Caco-2 (cell line): ENCODE measurements at regions not wholly inside any gene's neighbourhood (a gene's known extent, or its start where the extent isn't known, plus 50 kb on each side); places are given as distances from the start of the nearest gene placed in this dataset.
A peak's percentile ranks its signal among the peaks of the same experiment; 100 is the strongest.
"Not testable (repeated sequence)": the region's sequence is repeated elsewhere in the genome, so short reads cannot be mapped to it uniquely, and the experiment has no call there.

ENCODE experiments used
- BruUV-seq: library from RNA; stranded (reverse); fragments of 400-500 nt; replicated peaks from 2 replicates; lab custom pipeline; 2021; lab: Mats Ljungman, UMichigan
- CTCF ChIA-PET: fragments of 300-600 bp; sonication (Branson Sonifier 250); formaldehyde crosslinking; loops from one replicate; lab custom pipeline; 2022; ENCODE audit warnings: antibody characterized with exemption; lab: Charles Lee
- POLR2A ChIA-PET: fragments of 300-600 bp; sonication (Branson Sonifier 250); formaldehyde crosslinking; loops from one replicate; lab custom pipeline; 2022; ENCODE audit warnings: antibody characterized with exemption; lab: Charles Lee
- DNase-seq, 2 experiments: peaks; one replicate each; pipeline versions ENCODE4 v3.0.0 to v3.0.0-alpha.2; 2020 to 2022
- H3K27me3 ChIP-seq: replicated peaks from 2 replicates; pipeline ENCODE4 v1.6.0; 2011; ENCODE audit warnings: low read length; ENCODE audit not compliant: control insufficient read depth, insufficient read depth
- H3K36me3 ChIP-seq: 2 replicates; pipeline ENCODE4 v1.5.1; 2011; ENCODE audit warnings: low read length; ENCODE audit not compliant: control insufficient read depth, insufficient read depth
- H3K4me1 ChIP-seq: fragments of 250-450 bp; sonication (Bioruptor Pico); 2 replicates; pipeline ENCODE4 v1.5.1; 2020; ENCODE audit warnings: mild to moderate bottlenecking
- H3K4me3 ChIP-seq: 2 replicates; pipeline ENCODE4 v1.5.1; 2011; ENCODE audit warnings: low read depth, mild to moderate bottlenecking, control low read depth, low read length
- H3K9me3 ChIP-seq: fragments of 250-450 bp; sonication (Bioruptor Pico); 2 replicates; pipeline ENCODE4 v1.5.1; 2020; ENCODE audit warnings: mild to moderate bottlenecking, moderate library complexity
- H3K27ac Mint-ChIP-seq: one replicate; pipeline ENCODE4 v1.8.0; 2022; ENCODE audit warnings: mixed read lengths; ENCODE audit not compliant: unreplicated experiment
- H3K27me3 Mint-ChIP-seq: one replicate; pipeline ENCODE4 v1.8.0; 2022; ENCODE audit warnings: mixed read lengths; ENCODE audit not compliant: insufficient read depth, unreplicated experiment
- H3K36me3 Mint-ChIP-seq: one replicate; pipeline ENCODE4 v1.8.0; 2022; ENCODE audit warnings: mild to moderate bottlenecking, mixed read lengths; ENCODE audit not compliant: insufficient read depth, unreplicated experiment
- H3K4me1 Mint-ChIP-seq: one replicate; pipeline ENCODE4 v1.8.0; 2022; ENCODE audit warnings: low read depth, mixed read lengths; ENCODE audit not compliant: unreplicated experiment
- H3K4me3 Mint-ChIP-seq: one replicate; pipeline ENCODE4 v1.8.0; 2022; ENCODE audit warnings: mild to moderate bottlenecking, moderate library complexity, mixed read lengths; ENCODE audit not compliant: unreplicated experiment
- H3K9me3 Mint-ChIP-seq: one replicate; pipeline ENCODE4 v1.8.0; 2022; ENCODE audit warnings: mixed read lengths; ENCODE audit not compliant: unreplicated experiment
- CTCF ChIP-seq, 2 experiments: fragments of 200-600 bp in 1 of 2; IDR thresholded peaks; 1 replicate in 1 of 2; 2 replicates in 1 of 2; pipeline versions ENCODE4 v1.5.1 to v1.8.0; 2011 to 2022; ENCODE audit warnings: antibody characterized with exemption in 1 of 2, control low read depth in 1 of 2, inconsistent platforms in 1 of 2, low read depth in 1 of 2, low read length in 1 of 2, mild to moderate bottlenecking in 1 of 2, moderate library complexity in 1 of 2; ENCODE audit not compliant: insufficient read depth in 1 of 2, severe bottlenecking in 1 of 2, unreplicated experiment in 1 of 2
- intact Hi-C: fragments of 100-400 bp; cut with micrococcal nuclease; formaldehyde crosslinking; loops from one replicate; pipeline ENCODE4 v1.10.0; 2022; ENCODE audit not compliant: unreplicated experiment

- Mint-ChIP-seq H3K27ac (no peak overlapping the region), H3K9me3 (peaks cover 14% of the 10 kb centered on the region), H3K36me3 (no peaks in the 10 kb centered on the region), H3K4me3 (no peak overlapping the region), H3K27me3 (no peaks in the 10 kb centered on the region), H3K4me1 (no peaks in the 10 kb centered on the region)
- ChIA-PET CTCF (no interaction called here), POLR2A (no interaction called here)
- no peaks in the 10 kb centered on the region for H3K27me3 ChIP-seq
- H3K9me3 ChIP-seq, result peaks cover 2% of the 10 kb centered on the region; the same call in 1 of the 2 replicates
- no peaks in the 10 kb centered on the region for H3K4me1 ChIP-seq
- BruUV-seq, result no TSS peak
- no peak overlapping the region for H3K4me3 ChIP-seq
- no peaks in the 10 kb centered on the region; the same call in 1 of the 2 replicates for H3K36me3 ChIP-seq
- DNase-seq, result no peak
- intact Hi-C loops, result no loop called here
- no peak for TF ChIP-seq CTCF (IDR thresholded peaks at IDR 0.05; ENCODE audit: insufficient read depth in 1 of 2, low read depth in 1 of 2, low read length in 1 of 2, severe bottlenecking in 1 of 2, unreplicated experiment in 1 of 2)
Observed at GRCh38 chr13:100787899-100788298, 113.3 kb upstream of the TMTC4 start.

GRCh38 chr13:100776686-100777085 is 102.1 kb upstream of the TMTC4 start:
- BruUV-seq, H3K27me3 ChIP-seq, H3K27me3 Mint-ChIP-seq, H3K4me3 Mint-ChIP-seq, H3K4me1 ChIP-seq, H3K36me3 Mint-ChIP-seq, H3K36me3 ChIP-seq, H3K9me3 ChIP-seq, DNase-seq, H3K27ac Mint-ChIP-seq, intact Hi-C loops, H3K4me3 ChIP-seq, H3K4me1 Mint-ChIP-seq, CTCF ChIA-PET, POLR2A ChIA-PET: not testable (repeated sequence)
- H3K9me3 Mint-ChIP-seq, result peaks cover 28% of the 10 kb centered on the region

- intact Hi-C loops, result no loop called here
- no TSS peak for BruUV-seq
- Histone ChIP-seq H3K9me3 (0 out of 2 replicates have a peak, but pooled peaks cover 4% of the 10 kb centered on the region), H3K27me3 (no peaks in the 10 kb centered on the region), H3K4me3 (no peak overlapping the region), H3K4me1 (peaks cover 4% of the 10 kb centered on the region; the same call in 1 of the 2 replicates), H3K36me3 (no peaks in the 10 kb centered on the region)
- H3K4me3 Mint-ChIP-seq, result no peak overlapping the region
- CTCF ChIA-PET, result no interaction called here
- peaks cover 15% of the 10 kb centered on the region for H3K4me1 Mint-ChIP-seq
- no peak for DNase-seq
- H3K27me3 Mint-ChIP-seq, result no peaks in the 10 kb centered on the region
- H3K9me3 Mint-ChIP-seq, result peaks cover 28% of the 10 kb centered on the region
- H3K27ac Mint-ChIP-seq, result peak overlapping the region; percentile 72
- H3K36me3 Mint-ChIP-seq, result no peaks in the 10 kb centered on the region
- POLR2A ChIA-PET, result no interaction called here
- TF ChIP-seq CTCF (IDR thresholded peaks at IDR 0.05; ENCODE audit: insufficient read depth in 1 of 2, low read depth in 1 of 2, low read length in 1 of 2, severe bottlenecking in 1 of 2, unreplicated experiment in 1 of 2), result no peak
Observed at GRCh38 chr13:100773923-100774663, 99.5 kb upstream of the TMTC4 start.
